ENCODE measurements at regions not wholly inside any gene's neighbourhood (a gene's known extent, or its start where the extent isn't known, plus 50 kb on each side); places are given as distances from the start of the nearest gene placed in this dataset.
"Not testable (repeated sequence)": the region's sequence is repeated elsewhere in the genome, so short reads cannot be mapped to it uniquely, and the experiment has no call there.

- TF ChIP-seq, protein P1, sequence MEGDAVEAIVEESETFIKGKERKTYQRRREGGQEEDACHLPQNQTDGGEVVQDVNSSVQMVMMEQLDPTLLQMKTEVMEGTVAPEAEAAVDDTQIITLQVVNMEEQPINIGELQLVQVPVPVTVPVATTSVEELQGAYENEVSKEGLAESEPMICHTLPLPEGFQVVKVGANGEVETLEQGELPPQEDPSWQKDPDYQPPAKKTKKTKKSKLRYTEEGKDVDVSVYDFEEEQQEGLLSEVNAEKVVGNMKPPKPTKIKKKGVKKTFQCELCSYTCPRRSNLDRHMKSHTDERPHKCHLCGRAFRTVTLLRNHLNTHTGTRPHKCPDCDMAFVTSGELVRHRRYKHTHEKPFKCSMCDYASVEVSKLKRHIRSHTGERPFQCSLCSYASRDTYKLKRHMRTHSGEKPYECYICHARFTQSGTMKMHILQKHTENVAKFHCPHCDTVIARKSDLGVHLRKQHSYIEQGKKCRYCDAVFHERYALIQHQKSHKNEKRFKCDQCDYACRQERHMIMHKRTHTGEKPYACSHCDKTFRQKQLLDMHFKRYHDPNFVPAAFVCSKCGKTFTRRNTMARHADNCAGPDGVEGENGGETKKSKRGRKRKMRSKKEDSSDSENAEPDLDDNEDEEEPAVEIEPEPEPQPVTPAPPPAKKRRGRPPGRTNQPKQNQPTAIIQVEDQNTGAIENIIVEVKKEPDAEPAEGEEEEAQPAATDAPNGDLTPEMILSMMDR (IDR thresholded peaks at IDR 0.05) = no peak
Observed at GRCh38 chr14:105588236-105588860, 62.0 kb downstream of the TMEM121 start.

GRCh38 chr14:105589161-105589925 is 63.0 kb downstream of the TMEM121 start:
- TF ChIP-seq, protein P1 (IDR thresholded peaks at IDR 0.05) = no peak
- H3K36me3 Mint-ChIP-seq (ENCODE audit: low read depth) = no peaks in the 10 kb centered on the region
- DNase-seq = no peak
- H3K4me1 Mint-ChIP-seq (ENCODE audit: low read depth) = no peaks in the 10 kb centered on the region
- no peak overlapping the region for H3K27ac Mint-ChIP-seq
- no peak overlapping the region for H3K4me3 Mint-ChIP-seq
- H3K27me3 Mint-ChIP-seq (ENCODE audit: insufficient read depth) = no peaks in the 10 kb centered on the region; the same call in none of the 2 replicates
- peaks cover 8% of the 10 kb centered on the region for H3K9me3 Mint-ChIP-seq

More at GRCh38 chr14:105588236-105588860, 62.0 kb downstream of the TMEM121 start:
- Mint-ChIP-seq H3K4me1 (ENCODE audit: low read depth) (no peaks in the 10 kb centered on the region), H3K4me3 (no peak overlapping the region), H3K27me3 (ENCODE audit: insufficient read depth) (no peaks in the 10 kb centered on the region; the same call in none of the 2 replicates), H3K36me3 (ENCODE audit: low read depth) (no peaks in the 10 kb centered on the region), H3K27ac (no peak overlapping the region), H3K9me3 (peaks cover 8% of the 10 kb centered on the region)
- DNase-seq = no peak

- not testable (repeated sequence) for H3K4me3 Mint-ChIP-seq; H3K27ac Mint-ChIP-seq; H3K4me1 Mint-ChIP-seq (ENCODE audit: low read depth); DNase-seq; H3K36me3 Mint-ChIP-seq (ENCODE audit: low read depth); H3K27me3 Mint-ChIP-seq (ENCODE audit: insufficient read depth); H3K9me3 Mint-ChIP-seq
Observed at GRCh38 chr14:105589926-105590185, 63.5 kb downstream of the TMEM121 start.

DNA sequence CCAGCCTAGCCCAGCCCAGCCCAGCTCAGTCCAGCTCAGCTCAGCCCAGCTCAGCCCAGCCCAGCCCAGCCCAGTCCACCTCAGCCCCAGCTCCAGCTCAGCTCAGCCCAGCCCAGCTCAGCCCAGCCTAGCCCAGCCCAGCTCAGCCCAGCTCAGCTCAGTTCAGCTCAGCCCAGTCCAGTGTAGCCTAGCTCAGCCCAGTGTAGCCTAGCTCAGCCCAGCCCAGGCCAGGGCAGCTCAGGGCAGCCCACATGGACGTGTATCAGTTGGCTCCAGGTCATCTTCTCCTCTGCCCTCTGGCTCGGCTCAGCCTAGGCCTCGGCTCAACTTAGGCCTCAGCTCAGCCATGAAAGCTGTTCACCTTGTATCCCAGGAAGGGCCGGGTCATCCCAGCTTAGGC is 64.7 kb downstream of the TMEM121 start:
- no peaks in the 10 kb centered on the region; the same call in 1 of the 2 replicates for H3K27me3 Mint-ChIP-seq (ENCODE audit: insufficient read depth)
- H3K36me3 Mint-ChIP-seq (ENCODE audit: low read depth) = no peaks in the 10 kb centered on the region
- H3K9me3 Mint-ChIP-seq = peaks cover 5% of the 10 kb centered on the region
- no peak overlapping the region for H3K27ac Mint-ChIP-seq
- no peaks in the 10 kb centered on the region for H3K4me1 Mint-ChIP-seq (ENCODE audit: low read depth)
- TF ChIP-seq, protein P1 (IDR thresholded peaks at IDR 0.05) = no peak
- no peak overlapping the region for H3K4me3 Mint-ChIP-seq
- DNase-seq = no peak

DNA sequence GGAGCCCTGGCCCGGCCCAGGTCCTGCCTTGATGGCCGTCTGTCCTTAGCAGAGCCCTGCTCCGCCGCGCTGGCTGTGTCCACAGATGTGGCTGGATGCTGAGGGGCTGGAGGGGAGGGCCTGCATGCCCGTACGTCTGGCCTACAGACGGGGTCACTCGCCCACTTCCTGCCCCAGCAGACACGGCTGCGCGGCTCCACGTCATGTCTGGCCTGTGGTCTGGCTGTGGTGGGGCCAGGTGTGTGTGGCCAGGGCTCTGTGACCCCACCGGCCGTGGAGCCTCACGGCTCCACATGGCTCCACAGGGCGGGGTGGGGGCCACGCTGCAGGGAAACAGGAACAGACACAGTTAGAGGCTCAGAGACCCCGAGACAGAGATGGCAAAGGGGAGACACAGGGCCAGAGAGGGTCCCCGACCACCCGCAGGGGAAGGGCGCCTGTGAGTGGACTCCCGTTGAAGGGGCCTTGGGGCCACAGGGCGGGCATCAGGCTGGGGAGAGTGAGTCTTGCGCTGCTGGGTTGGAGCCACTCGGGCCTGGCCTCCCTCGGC is 65.5 kb downstream of the TMEM121 start:
- not testable (repeated sequence) for H3K9me3 Mint-ChIP-seq; H3K27me3 Mint-ChIP-seq (ENCODE audit: insufficient read depth); H3K36me3 Mint-ChIP-seq (ENCODE audit: low read depth); H3K4me1 Mint-ChIP-seq (ENCODE audit: low read depth); H3K4me3 Mint-ChIP-seq; DNase-seq; H3K27ac Mint-ChIP-seq

- H3K4me3 Mint-ChIP-seq; H3K27ac Mint-ChIP-seq; H3K36me3 Mint-ChIP-seq (ENCODE audit: low read depth); H3K27me3 Mint-ChIP-seq (ENCODE audit: insufficient read depth); H3K9me3 Mint-ChIP-seq; H3K4me1 Mint-ChIP-seq (ENCODE audit: low read depth); DNase-seq: not testable (repeated sequence)
Observed at GRCh38 chr14:105592646-105593045, 66.3 kb downstream of the TMEM121 start.

DNA sequence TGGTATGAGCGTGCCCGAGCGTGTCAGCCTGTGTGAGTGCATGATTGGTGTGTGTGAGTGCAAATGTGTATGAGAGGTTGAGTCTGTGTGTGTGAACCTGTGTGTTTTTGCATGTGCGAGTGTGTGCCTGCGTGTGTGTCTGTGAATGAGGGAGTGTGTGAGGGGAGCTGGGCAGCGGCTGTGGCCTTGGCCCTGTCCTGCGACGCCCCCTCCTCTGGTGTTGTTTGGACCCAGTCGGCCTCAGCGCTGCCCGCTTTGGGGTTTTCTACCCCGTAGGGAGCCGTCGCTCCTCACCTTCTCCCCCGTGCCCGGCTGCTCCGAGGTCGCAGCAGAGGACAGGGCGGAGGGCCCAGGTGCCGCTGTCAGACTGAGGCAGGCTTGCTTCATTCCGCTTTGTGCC is 69.0 kb downstream of the TMEM121 start:
- DNase-seq; H3K36me3 Mint-ChIP-seq (ENCODE audit: low read depth); H3K27ac Mint-ChIP-seq; H3K4me3 Mint-ChIP-seq; H3K4me1 Mint-ChIP-seq (ENCODE audit: low read depth); H3K27me3 Mint-ChIP-seq (ENCODE audit: insufficient read depth): not testable (repeated sequence)
- peaks cover 17% of the 10 kb centered on the region for H3K9me3 Mint-ChIP-seq

- not testable (repeated sequence) for H3K4me3 Mint-ChIP-seq; H3K36me3 Mint-ChIP-seq (ENCODE audit: low read depth); DNase-seq; H3K27ac Mint-ChIP-seq; H3K4me1 Mint-ChIP-seq (ENCODE audit: low read depth); H3K27me3 Mint-ChIP-seq (ENCODE audit: insufficient read depth)
- H3K9me3 Mint-ChIP-seq = peaks cover 24% of the 10 kb centered on the region
Observed at GRCh38 chr14:105596374-105596773, 70.0 kb downstream of the TMEM121 start.

GRCh38 chr14:105598040-105598763 is 71.8 kb downstream of the TMEM121 start:
- not testable (repeated sequence) for H3K27me3 Mint-ChIP-seq (ENCODE audit: insufficient read depth); H3K36me3 Mint-ChIP-seq (ENCODE audit: low read depth)
- H3K9me3 Mint-ChIP-seq = peaks cover 36% of the 10 kb centered on the region

DNA sequence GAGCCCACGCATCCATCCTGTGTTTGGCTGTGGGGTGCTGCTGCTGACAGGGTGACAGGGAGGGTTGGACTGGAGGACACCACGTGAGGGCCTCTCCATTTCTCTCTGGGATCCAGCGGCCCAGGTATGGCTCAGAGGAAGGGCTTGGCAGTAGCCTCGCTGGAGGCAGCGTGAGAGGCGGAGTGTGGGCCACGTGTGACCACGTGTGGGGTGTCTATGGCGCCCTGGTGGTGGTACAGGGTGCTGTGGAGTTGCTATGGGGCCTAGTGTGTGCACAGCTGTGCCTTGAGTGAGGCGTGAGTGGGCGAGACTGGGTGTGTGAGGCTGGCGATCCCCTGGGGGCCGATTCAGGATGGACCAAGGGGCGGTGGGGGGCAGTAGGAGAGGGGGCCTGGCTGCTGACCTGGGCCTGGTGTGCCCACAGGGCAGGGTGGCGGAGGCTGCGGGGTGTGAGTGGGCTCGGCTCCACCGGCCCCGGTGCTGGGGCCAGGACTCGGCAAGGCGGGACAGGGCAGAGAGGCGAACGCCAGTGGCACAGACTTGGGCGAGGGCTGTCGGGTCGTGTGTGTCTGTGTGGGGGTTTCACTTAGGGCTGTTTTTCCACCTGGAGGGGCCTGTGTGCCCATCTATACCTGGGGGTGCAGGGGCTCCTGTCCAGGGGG is 72.7 kb downstream of the TMEM121 start:
- not testable (repeated sequence) for DNase-seq; H3K4me3 Mint-ChIP-seq; H3K27ac Mint-ChIP-seq; H3K36me3 Mint-ChIP-seq (ENCODE audit: low read depth); H3K27me3 Mint-ChIP-seq (ENCODE audit: insufficient read depth); H3K4me1 Mint-ChIP-seq (ENCODE audit: low read depth)
- peaks cover 38% of the 10 kb centered on the region for H3K9me3 Mint-ChIP-seq

More at GRCh38 chr14:105598040-105598763, 71.8 kb downstream of the TMEM121 start:
- DNase-seq; H3K27ac Mint-ChIP-seq; H3K4me1 Mint-ChIP-seq (ENCODE audit: low read depth); H3K4me3 Mint-ChIP-seq: not testable (repeated sequence)
